ENCODE measurements at regions not wholly inside any gene's neighbourhood (a gene's known extent, or its start where the extent isn't known, plus 50 kb on each side); places are given as distances from the start of the nearest gene placed in this dataset.

GRCh38 chr11:36807871-36808270 is 209.8 kb upstream of the RAG2 start:
- no peak for DNase-seq

- no peak for DNase-seq
These were observed 205.0 kb upstream of the RAG2 start for GRCh38 chr11:36803084-36803483.

GRCh38 chr11:36792996-36793914 is 195.2 kb upstream of the RAG2 start:
- no peak for DNase-seq

GRCh38 chr11:36791957-36792356 is 193.9 kb upstream of the RAG2 start:
- no peak for DNase-seq

- DNase-seq: no peak
These were observed 192.5 kb upstream of the RAG2 start for GRCh38 chr11:36790526-36790925.

GRCh38 chr11:36783808-36784207 is 185.8 kb upstream of the RAG2 start:
- no peak for DNase-seq

GRCh38 chr11:36779791-36780190 is 181.8 kb upstream of the RAG2 start:
- DNase-seq: no peak

- DNase-seq: no peak
These were observed 179.3 kb upstream of the RAG2 start for GRCh38 chr11:36777311-36777710.

- DNase-seq: no peak
These were observed 177.7 kb upstream of the RAG2 start for GRCh38 chr11:36775756-36776155.

- no peak for DNase-seq
These were observed 177.1 kb upstream of the RAG2 start for GRCh38 chr11:36775130-36775529.

GRCh38 chr11:36774603-36775002 is 176.6 kb upstream of the RAG2 start:
- no peak for DNase-seq

GRCh38 chr11:36763187-36763586 is 165.2 kb upstream of the RAG2 start:
- no peak for DNase-seq

GRCh38 chr11:36757075-36757474 is 159.0 kb upstream of the RAG2 start:
- no peak for DNase-seq

- no peak for DNase-seq
These were observed 155.9 kb upstream of the RAG2 start for GRCh38 chr11:36753960-36754359.

- no peak for DNase-seq
These were observed 154.0 kb upstream of the RAG2 start for GRCh38 chr11:36751996-36752395.

- no peak for DNase-seq
These were observed 153.3 kb upstream of the RAG2 start for GRCh38 chr11:36751335-36751781.

- DNase-seq: no peak
These were observed 152.3 kb upstream of the RAG2 start for GRCh38 chr11:36750349-36750748.

GRCh38 chr11:36748836-36749235 is 150.8 kb upstream of the RAG2 start:
- DNase-seq: no peak

GRCh38 chr11:36746886-36747710 is 149.1 kb upstream of the RAG2 start:
- peak; percentile 30 to 46 (median 34) for DNase-seq

- DNase-seq: peak in 2 of 4 experiments; percentile 6 to 14
These were observed 146.5 kb upstream of the RAG2 start for GRCh38 chr11:36744375-36745168.

GRCh38 chr11:36743039-36743438 is 145.0 kb upstream of the RAG2 start:
- no peak for DNase-seq

- no peak for DNase-seq
These were observed 143.5 kb upstream of the RAG2 start for GRCh38 chr11:36741515-36741914.

GRCh38 chr11:36738292-36738861 is 140.3 kb upstream of the RAG2 start:
- no peak for DNase-seq
